ENCODE measurements at regions not wholly inside any gene's neighbourhood (a gene's known extent, or its start where the extent isn't known, plus 50 kb on each side); places are given as distances from the start of the nearest gene placed in this dataset.

DNA sequence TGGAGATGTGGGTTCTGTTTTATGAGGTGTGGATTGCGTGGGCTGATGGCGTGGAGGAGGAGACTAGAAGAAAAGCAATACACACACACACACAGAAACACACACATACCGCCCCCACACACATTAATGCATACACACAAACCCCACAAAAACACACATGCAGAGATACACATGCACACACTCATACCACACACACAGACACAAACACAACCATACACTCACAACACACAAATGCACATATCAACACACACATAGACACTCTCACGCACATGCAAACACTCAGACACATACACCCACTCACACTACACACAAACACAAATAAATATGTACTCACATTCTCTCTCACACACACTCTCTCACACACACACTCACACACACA, 75.7 kb upstream of the UBL3 start:
- no peak for DNase-seq (ENCODE audit: low spot score)

DNA sequence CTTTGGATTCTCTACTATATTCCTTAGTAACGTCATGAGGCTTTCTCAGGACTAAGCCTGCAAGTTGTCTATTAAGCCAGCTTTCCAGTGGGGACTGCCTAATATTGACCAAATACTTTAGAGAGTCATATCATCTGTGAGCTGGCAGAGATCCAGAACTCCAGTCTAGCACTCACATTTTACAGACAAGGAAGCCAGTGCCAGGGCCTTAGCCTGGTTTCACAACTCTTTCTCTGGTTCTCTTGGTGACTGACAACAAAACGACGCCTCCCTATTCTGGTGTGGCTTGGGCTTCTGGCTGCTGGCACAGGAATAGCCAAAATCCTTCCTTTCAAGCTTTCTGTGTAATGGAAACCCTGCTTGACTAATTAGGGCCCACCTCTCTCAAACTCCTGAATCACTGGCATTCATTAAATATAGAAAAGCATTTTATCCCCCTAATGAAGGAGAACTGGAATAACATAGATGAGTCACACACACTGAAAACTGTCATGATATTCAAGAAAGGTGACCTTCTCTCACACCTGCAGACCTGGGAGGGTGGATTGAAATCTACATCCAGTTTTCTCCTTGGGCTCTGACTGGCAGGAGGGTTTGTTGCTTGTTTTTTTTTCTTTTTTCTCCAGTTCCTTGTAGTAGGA, 75.2 kb upstream of the UBL3 start:
- no peak for DNase-seq (ENCODE audit: low spot score)

- DNase-seq (ENCODE audit: low spot score) = no peak
Measured at GRCh38 chr13:29924482-29925350, 74.3 kb upstream of the UBL3 start.

DNA sequence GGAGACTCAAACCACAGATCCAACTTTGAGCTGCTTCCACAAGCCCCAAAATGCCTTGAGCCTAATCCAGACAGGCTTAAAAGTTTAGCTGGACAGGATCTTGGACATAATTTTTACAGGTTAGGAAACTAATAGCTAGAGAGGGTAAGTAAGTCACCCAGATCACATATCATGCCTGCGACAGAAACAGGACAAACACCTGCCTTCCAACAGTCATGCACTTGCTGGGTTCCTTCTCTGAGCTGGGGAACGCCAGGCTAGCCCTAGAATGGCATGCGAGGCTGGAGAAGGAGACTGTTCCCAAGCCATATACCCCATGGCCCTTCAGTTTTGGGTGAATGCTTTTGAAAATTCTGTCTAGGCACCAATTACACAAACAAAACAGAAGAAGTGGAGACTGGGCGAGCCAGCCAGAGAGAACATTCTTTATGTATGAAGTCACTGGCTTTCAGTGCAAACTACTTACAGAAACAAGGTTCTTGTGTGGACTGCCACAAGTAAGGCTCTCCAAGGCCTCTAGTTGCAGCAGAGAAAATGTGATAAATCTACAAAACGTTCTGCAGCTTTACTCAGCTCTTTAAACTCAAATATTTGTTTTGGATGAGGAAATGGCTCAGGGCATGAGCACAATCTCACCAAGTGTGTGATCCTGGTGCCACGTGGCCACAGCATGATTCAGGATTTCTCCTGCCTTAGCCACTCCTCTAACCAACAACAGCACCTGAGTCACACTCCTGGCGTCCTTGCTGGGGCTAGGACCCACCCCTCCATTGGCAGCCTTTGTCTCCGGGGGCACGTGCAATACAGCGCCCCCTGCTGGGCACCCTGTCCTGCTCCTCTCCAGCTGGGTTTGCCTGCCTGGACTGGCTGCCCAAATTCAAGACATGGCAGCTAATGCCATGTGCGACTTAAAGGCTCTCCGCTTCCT, 73.4 kb upstream of the UBL3 start:
- DNase-seq (ENCODE audit: low spot score) = peak; percentile 93

GRCh38 chr13:29922896-29923295, 72.5 kb upstream of the UBL3 start:
- no peak for DNase-seq (ENCODE audit: low spot score)

GRCh38 chr13:29922281-29922821, 71.9 kb upstream of the UBL3 start:
- no peak for DNase-seq (ENCODE audit: low spot score)

DNA sequence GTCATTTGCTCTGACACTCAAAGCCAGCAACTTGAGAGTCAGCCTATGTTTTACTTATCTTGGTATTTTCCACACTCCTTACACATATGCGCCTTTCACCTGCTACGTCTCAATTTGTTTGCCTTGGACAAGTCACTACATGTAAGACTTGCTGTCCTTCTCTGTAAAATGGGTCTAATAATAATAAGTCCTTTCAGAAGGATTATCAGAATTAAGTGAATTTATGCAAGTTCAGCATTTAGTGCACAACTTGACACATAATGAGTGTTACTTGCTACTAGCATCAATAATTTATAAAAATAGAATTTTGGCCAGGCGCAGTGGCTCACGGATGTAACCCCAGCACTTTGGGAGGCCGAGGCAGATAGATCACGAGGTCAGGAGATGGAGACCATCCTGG, 71.1 kb upstream of the UBL3 start:
- no peak for DNase-seq (ENCODE audit: low spot score)

- DNase-seq (ENCODE audit: low spot score) = no peak
Measured at GRCh38 chr13:29920025-29920643, 69.7 kb upstream of the UBL3 start.

DNA sequence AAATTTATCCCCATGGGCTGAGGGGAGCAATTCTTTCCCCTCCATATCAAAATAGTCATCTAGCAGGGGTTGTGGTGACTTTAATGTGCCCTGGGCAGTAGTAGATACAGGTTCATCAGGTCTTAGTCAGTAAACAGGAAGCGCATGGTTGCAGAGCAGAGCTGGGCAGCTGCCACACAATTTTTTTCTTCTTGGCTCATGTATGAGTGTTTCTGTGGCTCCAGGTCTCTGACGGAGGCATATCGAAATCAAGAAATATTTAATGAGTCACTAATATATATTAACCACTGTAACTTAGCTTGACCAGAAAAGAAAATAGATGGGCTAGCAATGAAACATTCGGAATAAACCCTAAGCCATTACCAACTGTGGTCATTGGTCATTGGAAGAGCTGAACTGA, 68.4 kb upstream of the UBL3 start:
- DNase-seq (ENCODE audit: low spot score) = no peak

GRCh38 chr13:29917650-29918049, 67.2 kb upstream of the UBL3 start:
- no peak for DNase-seq (ENCODE audit: low spot score)

- DNase-seq (ENCODE audit: low spot score) = no peak
Measured at GRCh38 chr13:29914581-29914980, 64.2 kb upstream of the UBL3 start.

DNA sequence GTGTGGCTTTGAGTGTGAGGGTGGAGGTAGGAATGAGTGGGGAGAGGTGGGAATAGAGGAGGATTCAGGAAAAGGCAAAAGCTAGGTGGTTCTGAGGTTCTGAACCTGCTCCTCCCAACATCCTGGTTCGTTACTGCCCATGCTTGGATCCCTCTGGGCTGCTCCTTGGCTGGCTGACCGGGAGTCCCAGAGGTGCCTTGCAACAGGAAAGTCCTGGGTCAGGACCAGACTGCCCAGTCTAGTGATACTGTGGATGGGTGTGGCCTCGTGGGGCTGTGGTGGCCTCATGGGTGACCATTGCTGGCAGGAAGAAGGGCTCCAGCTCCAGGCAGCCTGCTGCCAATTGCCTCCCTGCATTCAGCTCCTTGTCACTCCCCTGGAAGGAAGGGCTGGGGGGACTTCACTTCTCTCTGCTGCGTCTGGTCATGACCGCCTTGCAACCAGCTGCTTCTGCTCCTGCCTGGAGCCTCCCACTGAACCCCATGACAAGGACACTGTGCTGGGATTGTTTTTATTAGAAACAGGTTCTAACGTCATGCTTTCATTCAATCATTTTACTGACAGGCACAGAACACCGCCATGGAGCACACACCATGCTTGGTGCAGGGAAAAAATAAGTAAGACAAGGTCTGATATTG, 61.5 kb upstream of the UBL3 start:
- no peak for DNase-seq (ENCODE audit: low spot score)

DNA sequence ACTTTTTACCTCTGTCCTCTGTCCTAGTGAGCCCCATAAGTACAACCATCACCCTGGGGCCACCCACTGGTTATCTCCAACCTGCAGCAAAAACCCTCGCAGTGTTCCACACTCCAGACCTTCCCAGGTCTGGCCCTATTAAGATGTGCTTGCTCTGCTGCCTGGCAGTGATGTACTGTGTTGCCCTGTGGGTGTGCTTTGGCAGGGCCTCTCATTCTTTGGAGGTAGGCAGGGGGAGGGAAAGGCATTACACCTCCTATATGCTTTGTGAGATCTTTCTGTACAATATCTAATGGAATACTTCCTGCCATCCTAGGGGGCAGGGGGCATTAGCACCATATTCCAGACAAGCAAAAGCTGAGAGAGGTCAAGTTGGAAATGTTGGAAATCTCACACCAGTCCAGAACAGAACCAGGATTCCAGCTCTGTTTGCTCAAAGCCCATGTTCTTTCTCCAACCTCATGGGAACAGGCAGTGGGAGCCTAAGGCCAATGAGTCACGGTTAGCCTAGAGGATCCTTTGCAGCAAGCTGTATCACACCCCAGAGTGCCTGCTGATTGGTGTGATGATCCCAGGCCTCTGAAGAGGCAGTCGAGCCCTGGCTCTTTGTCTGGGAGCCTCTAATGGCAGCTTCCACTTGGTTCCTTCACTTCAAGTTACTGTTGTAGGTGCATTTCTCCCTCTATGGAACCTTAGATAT, 59.7 kb upstream of the UBL3 start:
- no peak for DNase-seq (ENCODE audit: low spot score)

DNA sequence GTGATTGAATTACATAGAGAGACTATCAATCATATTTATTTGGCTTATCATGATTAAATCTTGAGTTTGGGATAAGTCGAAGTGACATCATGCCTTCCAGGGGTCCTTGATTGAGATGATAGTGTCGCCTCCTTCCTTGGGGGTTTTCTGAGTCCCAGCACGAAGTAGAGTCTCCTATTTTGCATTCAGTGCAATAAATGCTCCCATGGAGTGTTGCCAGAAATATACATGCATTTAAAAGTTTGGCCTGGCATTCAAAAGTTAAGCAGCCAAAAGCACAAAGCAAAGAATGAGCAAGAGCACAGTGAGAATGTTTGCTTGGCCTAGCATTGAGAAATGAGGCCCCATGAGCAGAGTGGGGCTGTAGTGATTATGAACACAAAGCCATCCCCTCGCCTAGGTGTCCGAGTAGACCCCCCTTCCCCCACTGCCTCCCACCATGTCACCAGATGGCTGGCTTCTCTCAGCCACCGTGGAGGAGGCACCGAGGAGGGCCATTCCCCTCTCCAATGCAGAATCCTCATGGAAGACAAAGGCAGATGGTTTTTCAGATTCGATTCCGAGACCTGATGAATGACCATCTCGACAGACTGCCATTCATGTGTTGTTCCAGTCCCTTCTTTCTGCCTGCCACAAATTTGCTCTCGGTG, 58.8 kb upstream of the UBL3 start:
- no peak for DNase-seq (ENCODE audit: low spot score)

DNA sequence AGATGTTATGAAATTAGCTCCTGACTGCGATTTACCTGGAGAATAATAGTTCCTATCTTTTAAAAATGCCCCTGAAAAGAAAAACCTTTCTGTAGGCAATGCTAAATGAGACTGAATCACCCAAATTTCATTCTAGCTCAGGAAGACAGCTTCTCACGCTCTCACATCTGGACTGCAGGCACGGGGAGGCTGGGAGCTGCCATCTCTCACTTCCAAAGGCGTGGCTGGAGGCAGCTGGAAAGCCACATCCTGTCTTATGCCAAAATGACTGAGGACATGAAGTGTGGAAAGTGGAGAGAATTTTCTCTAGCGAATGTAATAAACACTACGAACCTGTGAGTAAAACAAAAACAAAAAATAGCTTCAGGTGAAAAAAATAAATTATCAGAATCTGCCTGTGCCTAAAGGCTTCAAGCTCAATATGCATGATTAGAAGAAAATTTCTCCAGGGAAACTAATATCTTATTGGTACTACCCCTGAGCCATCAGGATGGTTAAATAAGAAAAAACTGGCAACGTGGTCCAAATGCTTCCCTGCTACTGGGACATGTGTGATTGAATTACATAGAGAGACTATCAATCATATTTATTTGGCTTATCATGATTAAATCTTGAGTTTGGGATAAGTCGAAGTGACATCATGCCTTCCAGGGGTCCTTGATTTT, 58.1 kb upstream of the UBL3 start:
- no peak for DNase-seq (ENCODE audit: low spot score)

DNA sequence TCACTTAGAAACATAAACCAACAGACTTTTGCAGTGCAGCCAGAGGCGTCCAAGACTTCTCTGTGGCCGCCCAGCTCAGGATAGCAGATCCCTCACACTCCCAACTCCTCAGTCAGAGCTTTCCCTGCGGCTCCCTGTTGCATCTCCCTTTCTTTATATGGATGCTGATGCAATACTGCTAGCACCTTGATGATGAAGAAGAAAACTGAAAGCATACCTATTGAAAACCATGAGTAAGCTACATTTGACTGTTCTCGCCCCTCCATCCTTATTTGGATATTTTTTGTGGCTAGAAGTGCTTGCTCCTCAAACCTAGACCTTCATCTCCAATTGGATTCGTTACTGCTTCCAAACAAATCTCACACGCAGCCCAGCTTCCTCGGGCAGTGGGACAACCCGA, 57.3 kb upstream of the UBL3 start:
- DNase-seq (ENCODE audit: low spot score) = no peak

DNA sequence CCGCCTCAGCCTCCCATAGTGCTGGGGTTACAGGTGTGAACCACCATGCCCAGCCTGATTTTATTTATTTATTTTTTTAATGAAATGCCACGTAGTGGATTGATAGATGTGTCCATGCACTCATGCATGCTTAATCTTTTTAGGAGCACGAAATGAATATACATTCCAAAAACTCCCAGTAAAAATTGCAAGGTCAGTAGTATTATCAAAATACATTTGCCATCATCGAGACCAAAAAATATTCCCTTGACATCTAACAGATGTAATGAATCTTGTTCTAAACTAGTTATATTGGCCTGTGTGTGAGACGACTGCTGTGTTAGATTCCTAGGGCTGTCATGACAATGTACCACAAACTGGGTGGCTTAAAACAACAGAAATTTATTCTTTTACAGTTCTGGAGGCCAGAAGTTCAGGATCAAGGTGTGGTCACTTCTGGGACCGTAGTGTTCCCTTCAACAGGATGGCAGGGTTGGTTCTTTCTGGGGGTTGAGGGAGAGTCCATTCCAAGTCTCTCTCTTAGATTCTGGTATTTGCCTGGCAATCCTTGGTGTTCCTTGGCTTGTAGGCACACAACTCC, 56.1 kb upstream of the UBL3 start:
- no peak for DNase-seq (ENCODE audit: low spot score)

- no peak for DNase-seq (ENCODE audit: low spot score)
Measured at GRCh38 chr13:29905845-29906244, 55.4 kb upstream of the UBL3 start.

DNA sequence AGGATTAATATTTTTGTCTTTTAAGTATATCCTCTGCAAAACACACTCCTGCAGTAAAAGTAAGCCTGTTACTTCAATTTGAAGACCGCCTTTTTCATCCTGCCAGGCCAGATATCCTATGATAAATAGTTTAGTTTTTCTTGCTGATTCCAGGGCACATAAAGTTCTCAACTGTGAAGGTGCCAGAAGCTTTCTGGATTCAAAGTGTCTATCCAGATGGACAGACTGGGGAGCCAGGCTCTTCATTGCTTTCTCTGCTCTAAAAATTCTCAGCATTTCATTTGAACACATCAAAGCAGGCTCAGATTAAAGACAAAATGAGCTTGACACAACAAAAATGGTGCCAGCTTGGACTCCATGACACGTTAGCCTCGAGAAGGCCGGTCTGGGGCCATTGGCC, 53.6 kb upstream of the UBL3 start:
- no peak for DNase-seq (ENCODE audit: low spot score)
